ENCODE measurements at regions not wholly inside any gene's neighbourhood (a gene's known extent, or its start where the extent isn't known, plus 50 kb on each side); places are given as distances from the start of the nearest gene placed in this dataset.

GRCh38 chr14:34283590-34283989, 178.4 kb downstream of the SPTSSA start:
- ChIA-PET CTCF (ENCODE audit: low intra/inter-chr PET ratio) (no interaction called here), POLR2A (no interaction called here)
- H3K4me1 ChIP-seq (replicated peaks in 1 of 2; ENCODE audit: control insufficient read depth in 2 of 2, insufficient read depth in 2 of 2, low read length in 2 of 2), result no peaks in the 10 kb centered on the region
- H3K4me3 ChIP-seq, result no peak overlapping the region
- no peaks in the 10 kb centered on the region for H3K9me1 ChIP-seq (ENCODE audit: control insufficient read depth, insufficient read depth, low read length)
- no peak for TF ChIP-seq TAF1 (IDR thresholded peaks at IDR 0.05; ENCODE audit: control insufficient read depth, extremely low read depth, insufficient read depth, low read length, severe bottlenecking)
- no peak for TF ChIP-seq ZNF740 (CRISPR knock-in tag; IDR thresholded peaks at IDR 0.05)
- no peak for TF ChIP-seq ZNF740 (tag; IDR thresholded peaks at IDR 0.05)
- 0 out of 2 replicates have a peak, but pooled peaks have one; percentile 5 for TF ChIP-seq C11orf30 (IDR thresholded peaks at IDR 0.05; ENCODE audit: low read depth)
- no peak for TF ChIP-seq DMBX1 (CRISPR knock-in tag; IDR thresholded peaks at IDR 0.05; ENCODE audit: borderline replicate concordance)
- TF ChIP-seq NCOA2 (IDR thresholded peaks at IDR 0.05; ENCODE audit: partially characterized antibody in 2 of 2), result no peak
- 0 out of 2 replicates have a peak, but pooled peaks have one; percentile 3 for TF ChIP-seq ZNF316 (IDR thresholded peaks at IDR 0.05)
- BruUV-seq (replicated peaks), result no TSS peak
- no peak overlapping the region for H3K4me2 ChIP-seq (ENCODE audit: insufficient read depth, low read length)
- H3K36me3 ChIP-seq (ENCODE audit: control insufficient read depth, insufficient read depth, low read length), result no peaks in the 10 kb centered on the region
- H3K27ac ChIP-seq (ENCODE audit: extremely low read depth, low read depth, low read length), result no peak overlapping the region
- H2AFZ ChIP-seq (ENCODE audit: low read depth, low read length), result no peak overlapping the region
- FAIRE-seq (no peak), ATAC-seq (no peak), DNase-seq (ENCODE audit: extremely low read depth in 1 of 4, low spot score in 3 of 4) (no peak)
- H3K9me3 ChIP-seq (replicated peaks; ENCODE audit: control insufficient read depth, insufficient read depth, low read depth, low read length), result no peaks in the 10 kb centered on the region
- H3K79me2 ChIP-seq (ENCODE audit: control insufficient read depth, insufficient read depth, low read length), result no peaks in the 10 kb centered on the region
- H3K27me3 ChIP-seq (ENCODE audit: control insufficient read depth in 2 of 2, insufficient read depth in 2 of 2, low read length in 2 of 2), result no peaks in the 10 kb centered on the region
- no peak overlapping the region for H3K9ac ChIP-seq (ENCODE audit: insufficient read depth in 1 of 2, low read depth in 2 of 2, low read length in 2 of 2)
- intact Hi-C loops (cut with micrococcal nuclease), result no loop called here
- in situ Hi-C loops (cut with MboI), result no loop called here
- H4K20me1 ChIP-seq (replicated peaks; ENCODE audit: control insufficient read depth, insufficient read depth, low read length), result no peaks in the 10 kb centered on the region

Measured in K562 (cell line).